ENCODE measurements at regions not wholly inside any gene's neighbourhood (a gene's known extent, or its start where the extent isn't known, plus 50 kb on each side); places are given as distances from the start of the nearest gene placed in this dataset.

DNA sequence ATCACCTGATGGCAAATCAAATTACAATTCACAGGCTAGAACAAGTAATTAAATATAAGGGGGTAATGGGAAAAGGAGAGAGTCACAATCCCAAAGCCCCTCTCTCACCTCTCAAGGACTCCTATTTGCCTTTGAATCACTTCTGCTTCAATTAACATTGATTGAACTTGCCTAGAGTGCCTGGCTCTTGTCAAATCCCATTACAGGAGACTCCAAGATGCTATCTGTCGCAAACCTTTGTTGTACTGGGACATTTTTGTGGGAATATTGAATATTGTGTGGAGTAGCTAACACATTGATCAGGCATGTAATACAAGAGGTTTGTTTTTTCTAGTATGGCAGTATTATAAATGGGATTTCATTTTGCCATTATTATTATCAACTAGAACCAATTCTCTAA, 412.8 kb upstream of the AZI2 start:
- Histone ChIP-seq H3K4me1 (ENCODE audit: control insufficient read depth, insufficient read depth, low read length) (no peaks in the 10 kb centered on the region), H3K4me3 (ENCODE audit: low read length) (no peak overlapping the region), H3K27ac (ENCODE audit: low read length) (no peak overlapping the region), H3K27me3 (ENCODE audit: control insufficient read depth, insufficient read depth) (no peaks in the 10 kb centered on the region), H3K9me3 (ENCODE audit: control insufficient read depth, low read length) (no peaks in the 10 kb centered on the region)
- intact Hi-C loops (cut with DNase I): no loop called here
- no peak for DNase-seq
- no peak for ATAC-seq
- WGBS: 94% methylated on average over 1 of the region's 1 CpG

GRCh38 chr3:28765194-28765593, 416.6 kb upstream of the AZI2 start:
- Histone ChIP-seq H3K27ac (ENCODE audit: low read length) (no peak overlapping the region), H3K4me1 (ENCODE audit: control insufficient read depth, insufficient read depth, low read length) (no peaks in the 10 kb centered on the region), H3K27me3 (ENCODE audit: control insufficient read depth, insufficient read depth) (no peaks in the 10 kb centered on the region), H3K4me3 (ENCODE audit: low read length) (no peak overlapping the region), H3K9me3 (ENCODE audit: control insufficient read depth, low read length) (no peaks in the 10 kb centered on the region)
- 71% methylated on average over 1 of the region's 1 CpG for WGBS
- intact Hi-C loops (cut with DNase I): no loop called here
- no peak for DNase-seq
- ATAC-seq: no peak

DNA sequence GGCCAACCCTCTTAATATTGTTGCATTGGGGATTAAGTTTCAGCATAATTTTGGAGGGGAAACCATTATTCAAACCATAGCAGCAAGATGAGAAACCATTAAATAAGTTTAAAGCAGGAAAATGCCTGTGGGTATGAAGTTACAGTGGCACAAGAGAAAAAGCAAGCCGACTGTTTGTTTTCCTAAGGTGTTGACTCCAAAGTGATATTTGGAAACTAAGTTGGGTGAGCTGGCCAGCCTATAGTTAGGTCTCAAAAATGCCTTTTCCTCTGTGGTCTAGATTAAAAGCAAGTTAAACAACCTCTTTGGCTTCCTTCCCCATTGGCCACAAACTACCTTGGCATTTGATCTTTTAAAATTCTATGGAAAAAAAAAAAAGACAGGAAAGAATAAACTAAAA, 419.8 kb upstream of the AZI2 start:
- Histone ChIP-seq H3K27ac (ENCODE audit: low read length) (no peak overlapping the region), H3K4me3 (ENCODE audit: low read length) (no peak overlapping the region), H3K9me3 (ENCODE audit: control insufficient read depth, low read length) (peaks cover 3% of the 10 kb centered on the region), H3K4me1 (ENCODE audit: control insufficient read depth, insufficient read depth, low read length) (no peaks in the 10 kb centered on the region), H3K27me3 (ENCODE audit: control insufficient read depth, insufficient read depth) (no peaks in the 10 kb centered on the region)
- intact Hi-C loops (cut with DNase I): no loop called here
- DNase-seq (no peak), ATAC-seq (no peak)
- 48% methylated on average over 1 of the region's 1 CpG for WGBS

GRCh38 chr3:28777806-28778475, 429.3 kb upstream of the AZI2 start:
- no peak overlapping the region for H3K27ac ChIP-seq (ENCODE audit: low read length)
- DNase-seq: peak; percentile 27 to 50 (median 45)
- H3K9me3 ChIP-seq (ENCODE audit: control insufficient read depth, low read length): no peaks in the 10 kb centered on the region
- H3K27me3 ChIP-seq (ENCODE audit: control insufficient read depth, insufficient read depth): no peaks in the 10 kb centered on the region
- no peaks in the 10 kb centered on the region for H3K4me1 ChIP-seq (ENCODE audit: control insufficient read depth, insufficient read depth, low read length)
- ATAC-seq: peak; percentile 72 to 90
- 67% methylated on average over 6 of the region's 6 CpGs for WGBS
- H3K4me3 ChIP-seq (ENCODE audit: low read length): no peak overlapping the region
- intact Hi-C loops (cut with DNase I): no loop called here

- DNase-seq: no peak
- Histone ChIP-seq H3K4me3 (ENCODE audit: low read length) (no peak overlapping the region), H3K27me3 (ENCODE audit: control insufficient read depth, insufficient read depth) (no peaks in the 10 kb centered on the region), H3K4me1 (ENCODE audit: control insufficient read depth, insufficient read depth, low read length) (no peaks in the 10 kb centered on the region), H3K27ac (ENCODE audit: low read length) (no peak overlapping the region), H3K9me3 (ENCODE audit: control insufficient read depth, low read length) (no peaks in the 10 kb centered on the region)
- WGBS: 35% methylated on average over 3 of the region's 3 CpGs
- no peak for ATAC-seq
- intact Hi-C loops (cut with DNase I): no loop called here
These were observed 431.9 kb upstream of the AZI2 start for GRCh38 chr3:28780480-28780879.

- intact Hi-C loops (cut with DNase I): no loop called here
- H3K4me1 ChIP-seq (ENCODE audit: control insufficient read depth, insufficient read depth, low read length): no peaks in the 10 kb centered on the region
- H3K4me3 ChIP-seq (ENCODE audit: low read length): no peak overlapping the region
- DNase-seq (no peak), ATAC-seq (no peak)
- no peak overlapping the region for H3K27ac ChIP-seq (ENCODE audit: low read length)
- H3K9me3 ChIP-seq (ENCODE audit: control insufficient read depth, low read length): no peaks in the 10 kb centered on the region
- H3K27me3 ChIP-seq (ENCODE audit: control insufficient read depth, insufficient read depth): no peaks in the 10 kb centered on the region
These were observed 432.4 kb upstream of the AZI2 start for GRCh38 chr3:28781053-28781452.

GRCh38 chr3:28786446-28786845, 437.8 kb upstream of the AZI2 start:
- ATAC-seq: no peak
- no peaks in the 10 kb centered on the region for H3K9me3 ChIP-seq (ENCODE audit: control insufficient read depth, low read length)
- no peaks in the 10 kb centered on the region for H3K4me1 ChIP-seq (ENCODE audit: control insufficient read depth, insufficient read depth, low read length)
- no peaks in the 10 kb centered on the region for H3K27me3 ChIP-seq (ENCODE audit: control insufficient read depth, insufficient read depth)
- H3K4me3 ChIP-seq (ENCODE audit: low read length): no peak overlapping the region
- WGBS: 84% methylated on average over 3 of the region's 3 CpGs
- no peak overlapping the region for H3K27ac ChIP-seq (ENCODE audit: low read length)
- intact Hi-C loops (cut with DNase I): no loop called here
- no peak for DNase-seq

DNA sequence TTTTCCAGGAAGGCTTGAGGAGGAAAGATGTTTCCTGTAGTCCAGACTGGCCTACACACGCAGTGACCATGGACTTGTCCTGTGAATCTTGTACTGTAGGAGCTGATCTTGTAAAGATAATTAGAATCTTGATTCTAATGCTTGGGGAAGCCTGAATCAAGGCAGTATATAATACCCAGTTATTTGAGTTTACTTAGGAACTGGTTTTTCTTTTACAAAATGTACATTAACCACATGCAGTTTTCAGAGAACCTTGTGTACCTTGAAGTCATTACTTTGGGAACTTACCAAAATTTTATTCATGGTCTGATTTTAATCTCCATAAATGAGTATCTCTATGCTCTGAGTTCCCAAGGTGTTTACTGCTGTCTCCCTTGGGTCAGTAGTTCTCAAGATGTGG, 439.9 kb upstream of the AZI2 start:
- Histone ChIP-seq H3K27ac (ENCODE audit: low read length) (no peak overlapping the region), H3K27me3 (ENCODE audit: control insufficient read depth, insufficient read depth) (no peaks in the 10 kb centered on the region), H3K9me3 (ENCODE audit: control insufficient read depth, low read length) (no peaks in the 10 kb centered on the region), H3K4me1 (ENCODE audit: control insufficient read depth, insufficient read depth, low read length) (no peaks in the 10 kb centered on the region), H3K4me3 (ENCODE audit: low read length) (no peak overlapping the region)
- 72% methylated on average over 1 of the region's 1 CpG for WGBS
- no peak for DNase-seq
- intact Hi-C loops (cut with DNase I): no loop called here
- no peak for ATAC-seq

- Histone ChIP-seq H3K27ac (ENCODE audit: low read length) (no peak overlapping the region), H3K4me3 (ENCODE audit: low read length) (no peak overlapping the region), H3K9me3 (ENCODE audit: control insufficient read depth, low read length) (no peaks in the 10 kb centered on the region), H3K27me3 (ENCODE audit: control insufficient read depth, insufficient read depth) (no peaks in the 10 kb centered on the region), H3K4me1 (ENCODE audit: control insufficient read depth, insufficient read depth, low read length) (no peaks in the 10 kb centered on the region)
- 70% methylated on average over 6 of the region's 6 CpGs for WGBS
- ATAC-seq (no peak), DNase-seq (no peak)
- intact Hi-C loops (cut with DNase I): no loop called here
These were observed 443.2 kb upstream of the AZI2 start for GRCh38 chr3:28791713-28792255.

GRCh38 chr3:28792604-28793003, 444.0 kb upstream of the AZI2 start:
- DNase-seq (no peak), ATAC-seq (no peak)
- no peaks in the 10 kb centered on the region for H3K9me3 ChIP-seq (ENCODE audit: control insufficient read depth, low read length)
- WGBS: 81% methylated on average over 2 of the region's 2 CpGs
- H3K27me3 ChIP-seq (ENCODE audit: control insufficient read depth, insufficient read depth): no peaks in the 10 kb centered on the region
- no peaks in the 10 kb centered on the region for H3K4me1 ChIP-seq (ENCODE audit: control insufficient read depth, insufficient read depth, low read length)
- H3K27ac ChIP-seq (ENCODE audit: low read length): no peak overlapping the region
- intact Hi-C loops (cut with DNase I): no loop called here
- H3K4me3 ChIP-seq (ENCODE audit: low read length): no peak overlapping the region

DNA sequence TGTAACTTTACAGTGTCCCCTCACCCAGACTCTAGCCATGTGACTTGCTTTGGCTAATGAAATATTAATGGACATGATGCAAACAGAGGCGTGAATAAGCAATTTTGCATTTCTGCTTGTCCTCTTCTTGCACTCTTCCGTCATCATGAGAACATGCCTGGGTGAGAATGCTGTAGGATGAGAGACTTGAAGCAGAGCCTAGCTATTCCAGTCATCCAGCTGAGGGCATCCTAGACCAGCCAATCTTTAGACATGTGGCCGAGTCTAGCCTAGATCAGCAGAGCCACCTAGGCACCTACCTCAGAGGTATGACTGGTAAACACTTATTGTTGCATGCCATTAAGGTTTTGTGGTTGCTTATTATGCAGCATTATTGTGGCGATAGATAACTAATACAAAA, 450.5 kb upstream of the AZI2 start:
- no peaks in the 10 kb centered on the region for H3K27me3 ChIP-seq (ENCODE audit: control insufficient read depth, insufficient read depth)

DNA sequence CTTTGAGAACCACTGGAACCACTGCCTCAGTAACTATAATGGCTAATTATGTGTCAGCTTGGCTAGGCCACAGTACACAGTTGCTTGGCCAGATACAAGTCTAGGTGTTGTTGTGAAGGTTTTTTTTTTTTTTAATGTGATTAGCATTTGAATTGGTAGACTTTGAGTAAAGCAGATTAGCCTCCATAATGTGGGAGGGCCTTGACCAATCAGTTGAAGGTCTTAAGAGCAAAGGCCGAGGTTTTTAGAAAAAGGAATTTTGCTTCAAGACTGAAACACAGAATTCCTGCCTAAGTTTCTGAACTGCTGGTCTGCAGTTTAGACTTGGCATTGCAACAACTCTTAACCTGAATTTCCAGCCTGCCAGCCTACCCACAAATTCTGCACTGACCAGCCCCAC, 451.6 kb upstream of the AZI2 start:
- no peak overlapping the region for H3K27ac ChIP-seq (ENCODE audit: low read length)
- no peak overlapping the region for H3K4me3 ChIP-seq (ENCODE audit: low read length)
- H3K9me3 ChIP-seq (ENCODE audit: control insufficient read depth, low read length): no peaks in the 10 kb centered on the region
- DNase-seq (no peak), ATAC-seq (no peak)
- 91% methylated on average over 1 of the region's 1 CpG for WGBS
- intact Hi-C loops (cut with DNase I): no loop called here
- no peaks in the 10 kb centered on the region for H3K27me3 ChIP-seq (ENCODE audit: control insufficient read depth, insufficient read depth)
- no peaks in the 10 kb centered on the region for H3K4me1 ChIP-seq (ENCODE audit: control insufficient read depth, insufficient read depth, low read length)

More for the DNA sequence above, 450.5 kb upstream of the AZI2 start:
- Histone ChIP-seq H3K4me1 (ENCODE audit: control insufficient read depth, insufficient read depth, low read length) (no peaks in the 10 kb centered on the region), H3K4me3 (ENCODE audit: low read length) (no peak overlapping the region), H3K9me3 (ENCODE audit: control insufficient read depth, low read length) (no peaks in the 10 kb centered on the region), H3K27ac (ENCODE audit: low read length) (no peak overlapping the region)
- ATAC-seq (no peak), DNase-seq (no peak)
- intact Hi-C loops (cut with DNase I): no loop called here
- 88% methylated on average over 4 of the region's 4 CpGs for WGBS
